HK-2 (cell line): ENCODE measurements at regions not wholly inside any gene's neighbourhood (a gene's known extent, or its start where the extent isn't known, plus 50 kb on each side); places are given as distances from the start of the nearest gene placed in this dataset.
"Not testable (repeated sequence)": the region's sequence is repeated elsewhere in the genome, so short reads cannot be mapped to it uniquely, and the experiment has no call there.

Experiments used
- DNase-seq: peaks from one replicate; pipeline ENCODE4 v3.0.0-alpha.2; 2018; ENCODE audit not compliant: unreplicated experiment

GRCh38 chr5:121090822-121091221 lies 626.7 kb downstream of the PRR16 start:
- DNase-seq, result no peak

DNA sequence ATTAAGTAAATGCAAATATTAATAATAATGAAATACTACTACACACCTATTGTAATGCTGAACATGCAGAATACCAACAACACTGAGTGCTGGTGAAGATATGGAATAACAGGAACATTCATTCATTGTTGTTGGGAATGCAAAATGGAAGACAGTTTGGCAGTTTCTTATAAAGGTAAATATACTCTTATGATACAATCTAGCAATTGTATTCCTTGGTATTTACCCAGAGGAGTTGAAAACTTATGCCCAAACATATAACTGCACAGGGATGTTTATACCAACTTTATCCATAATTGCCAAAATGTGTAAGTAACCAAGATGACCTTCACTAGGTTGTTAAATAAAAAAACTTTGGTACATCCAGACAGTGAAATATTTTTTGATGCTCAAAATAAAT lies 636.8 kb downstream of the PRR16 start:
- no peak for DNase-seq

DNA sequence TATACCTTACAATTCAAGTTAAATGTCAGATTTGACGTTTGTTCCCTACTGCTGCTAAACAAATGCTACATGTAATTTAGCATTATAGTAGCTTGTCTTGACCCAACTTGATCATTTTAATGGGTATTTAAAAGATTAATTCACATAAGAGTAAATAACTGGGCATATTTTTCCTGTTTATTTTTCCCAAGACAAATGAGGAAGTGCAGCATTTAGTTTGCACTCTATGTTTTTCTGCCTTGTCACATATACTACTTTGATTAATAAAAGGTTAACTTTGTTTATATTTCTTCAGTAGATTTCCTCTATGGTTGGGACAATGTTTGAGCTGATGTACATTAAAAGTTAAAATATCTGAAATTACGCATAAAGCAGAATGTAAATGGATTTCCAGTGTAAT lies 641.8 kb downstream of the PRR16 start:
- no peak for DNase-seq

DNA sequence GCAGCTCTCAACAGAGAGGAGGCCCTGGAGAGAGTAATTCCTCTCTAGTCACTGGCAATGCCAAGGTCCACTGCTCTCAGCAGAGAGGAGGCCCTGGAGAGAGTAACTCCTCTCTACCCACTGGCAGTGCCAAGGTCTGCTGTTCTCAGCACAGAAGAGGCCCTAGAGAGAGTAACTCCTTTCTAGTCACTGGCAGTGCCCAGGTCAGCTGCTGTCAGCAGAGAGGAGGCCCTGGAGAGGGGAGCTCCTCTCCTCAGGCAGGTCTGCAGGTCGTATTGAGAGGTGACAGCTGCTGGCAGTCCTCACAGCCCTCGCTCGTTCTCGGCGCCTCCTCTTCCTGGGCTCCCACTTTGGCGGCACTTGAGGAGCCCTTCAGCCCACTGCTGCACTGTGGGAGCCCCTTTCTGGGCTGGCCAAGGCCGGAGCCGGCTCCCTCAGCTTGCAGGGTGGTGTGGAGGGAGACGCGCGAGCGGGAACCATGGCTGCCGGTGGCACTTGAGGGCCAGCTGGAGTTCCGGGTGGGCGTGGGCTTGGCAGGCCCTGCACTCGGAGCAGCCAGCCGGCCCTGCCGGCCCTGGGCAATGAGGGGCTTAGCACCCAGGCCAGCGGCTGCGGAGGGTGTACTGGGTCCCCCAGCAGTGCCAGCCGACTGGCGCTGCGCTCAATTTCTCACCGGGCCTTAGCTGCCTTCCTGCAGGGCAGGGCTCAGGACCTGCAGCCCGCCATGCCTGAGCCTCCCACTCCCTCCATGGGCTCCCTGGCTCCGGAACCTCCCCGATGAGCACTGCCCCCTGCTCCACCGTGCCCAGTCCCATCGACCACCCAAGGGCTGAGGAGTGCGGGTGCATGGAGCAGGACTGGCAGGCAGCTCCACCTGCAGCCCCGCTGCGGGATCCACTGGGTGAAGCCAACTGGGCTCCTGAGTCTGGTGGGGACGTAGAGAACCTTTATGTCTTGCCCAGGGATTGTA lies 642.9 kb downstream of the PRR16 start:
- DNase-seq, result not testable (repeated sequence)

- no peak for DNase-seq
Measured at GRCh38 chr5:121108725-121109124, 644.6 kb downstream of the PRR16 start.

- DNase-seq, result no peak
Measured at GRCh38 chr5:121109817-121110216, 645.7 kb downstream of the PRR16 start.

GRCh38 chr5:121121786-121122185 lies 657.7 kb downstream of the PRR16 start:
- no peak for DNase-seq

DNA sequence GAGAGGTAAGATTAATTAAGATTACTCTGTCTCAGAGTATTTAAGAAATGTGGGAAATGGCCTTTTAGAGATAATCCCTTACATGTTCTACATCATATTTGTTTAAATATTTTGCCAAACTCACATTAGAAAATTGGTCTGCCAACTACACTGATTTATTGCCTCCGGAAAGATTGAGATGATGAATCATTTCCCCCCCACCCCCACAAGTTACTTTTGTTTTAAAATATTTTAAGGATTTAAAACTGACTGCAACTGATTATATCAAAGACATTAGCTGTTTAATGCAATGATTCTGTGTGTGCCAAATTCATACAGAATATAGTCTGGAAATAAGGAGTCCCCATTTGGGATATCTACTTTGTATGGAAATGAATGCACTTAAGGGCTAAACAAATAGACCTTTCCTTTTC lies 674.4 kb downstream of the PRR16 start:
- DNase-seq, result no peak

DNA sequence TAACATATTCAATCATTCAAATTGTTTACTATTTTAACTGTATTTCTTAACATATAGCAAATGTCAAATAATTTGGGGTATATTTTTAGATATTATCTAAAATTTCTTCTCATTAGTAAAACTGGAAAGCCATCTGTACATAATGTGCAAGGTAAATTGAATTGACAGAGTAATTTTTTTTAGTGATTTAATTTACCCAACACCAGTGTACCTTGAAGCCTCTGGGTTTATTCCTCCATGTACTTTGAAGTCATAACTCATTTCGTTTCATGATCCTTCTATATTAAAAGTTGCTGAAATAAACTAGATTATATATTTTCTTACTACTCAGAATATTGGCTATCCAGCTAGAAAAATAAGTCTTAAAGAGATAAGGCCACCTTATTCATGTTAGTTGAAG lies 674.9 kb downstream of the PRR16 start:
- DNase-seq, result no peak

- DNase-seq, result no peak
Measured at GRCh38 chr5:121144764-121145163, 680.7 kb downstream of the PRR16 start.

DNA sequence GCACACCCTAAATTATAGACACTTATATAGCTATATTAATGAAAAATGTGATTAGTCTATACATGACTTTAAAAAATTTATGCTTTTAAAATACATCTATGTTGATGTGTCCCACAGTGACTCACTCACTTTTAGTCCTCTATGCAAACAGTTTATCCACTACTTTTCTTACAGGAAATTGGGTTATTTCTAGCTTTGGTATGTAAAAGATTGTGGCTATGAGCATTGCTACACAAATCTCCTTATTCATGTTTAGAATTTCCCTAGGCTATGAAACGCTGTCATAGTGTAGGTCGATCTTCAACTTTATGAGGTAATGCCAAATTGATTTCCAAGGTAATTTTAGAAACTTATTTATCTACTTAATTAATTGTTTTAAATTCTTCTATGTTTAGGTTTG lies 687.4 kb downstream of the PRR16 start:
- no peak for DNase-seq

DNA sequence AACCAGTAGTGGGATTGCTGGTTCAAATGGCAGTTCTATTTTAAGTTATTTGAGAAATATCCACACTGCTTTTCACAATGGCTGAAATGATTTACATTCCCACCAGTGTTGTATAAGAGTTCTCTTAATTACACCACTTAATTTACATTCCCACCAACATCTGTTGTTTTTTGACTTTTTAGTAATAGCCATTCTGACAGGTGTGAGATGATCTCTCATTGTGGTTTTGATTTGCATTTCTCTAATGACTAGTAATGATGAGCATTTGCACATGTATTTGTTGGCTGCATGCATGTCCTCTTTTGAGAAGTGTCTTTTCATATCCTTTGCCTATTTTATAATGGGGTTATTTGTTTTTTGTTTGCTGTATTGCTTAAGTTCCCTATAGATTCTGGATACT lies 688.3 kb downstream of the PRR16 start:
- DNase-seq, result no peak

DNA sequence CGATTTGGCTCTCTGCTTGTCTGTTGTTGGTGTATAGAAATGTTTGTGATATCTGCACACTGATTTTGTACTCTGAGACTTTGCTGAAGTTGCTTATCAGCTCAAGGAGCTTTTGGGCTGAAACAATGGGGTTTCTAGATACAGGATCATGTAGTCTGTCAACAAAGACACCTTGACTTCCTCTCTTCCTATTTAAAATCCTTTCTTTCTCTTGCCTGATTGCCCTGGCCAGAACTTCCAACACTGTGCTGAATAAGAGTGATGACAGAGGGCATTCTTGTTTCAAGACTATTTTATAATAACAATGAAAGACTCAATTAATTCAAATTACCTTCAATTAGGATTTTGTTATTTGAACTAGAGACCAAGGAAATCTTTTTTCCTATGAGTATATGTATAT lies 692.5 kb downstream of the PRR16 start:
- DNase-seq, result no peak

DNA sequence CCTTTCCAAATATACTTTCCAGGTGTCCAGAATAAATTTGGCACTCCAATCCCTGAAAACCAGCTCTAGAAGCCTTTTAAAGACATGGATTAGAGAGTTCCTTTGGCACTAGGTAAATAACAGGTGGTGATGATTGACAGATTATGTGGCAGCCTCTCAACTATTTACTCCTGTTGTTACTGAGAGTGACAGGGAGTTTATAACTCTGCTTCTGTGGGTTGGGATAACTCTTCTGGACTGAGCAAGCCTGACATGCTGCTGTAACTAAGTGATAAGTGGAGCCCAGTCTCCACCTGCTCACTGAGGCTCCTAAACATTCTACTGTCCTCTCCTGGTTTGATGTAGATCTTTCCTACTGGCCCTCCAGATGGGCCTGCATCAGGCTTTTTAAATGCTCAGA lies 693.2 kb upstream of the FTMT start:
- no peak for DNase-seq

GRCh38 chr5:121160591-121160990 lies 691.1 kb upstream of the FTMT start:
- DNase-seq, result no peak

GRCh38 chr5:121164632-121165031 lies 687.0 kb upstream of the FTMT start:
- DNase-seq, result no peak

- no peak for DNase-seq
Measured at GRCh38 chr5:121171361-121171760, 680.3 kb upstream of the FTMT start.

DNA sequence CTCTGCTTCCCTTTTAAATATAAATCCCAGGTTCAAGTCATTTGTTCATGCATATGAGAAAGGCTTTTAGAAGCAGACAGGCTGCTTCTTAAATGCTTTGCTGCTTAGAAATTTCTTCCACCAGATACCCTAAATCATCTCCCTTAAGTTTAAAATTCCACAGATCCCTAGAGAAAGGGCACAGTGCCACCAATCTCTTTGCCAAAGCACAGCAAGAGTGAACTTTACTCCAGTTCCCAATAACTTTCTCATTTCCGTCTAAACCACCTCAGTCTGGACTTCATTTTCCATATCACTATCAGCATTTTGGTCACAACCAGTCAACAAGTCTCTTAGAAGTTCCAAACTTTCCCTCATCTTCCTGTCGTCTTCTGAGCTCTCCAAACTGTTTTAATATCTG lies 679.8 kb upstream of the FTMT start:
- no peak for DNase-seq

- DNase-seq, result no peak
Measured at GRCh38 chr5:121174351-121174750, 677.3 kb upstream of the FTMT start.

GRCh38 chr5:121175986-121176385 lies 675.7 kb upstream of the FTMT start:
- DNase-seq, result no peak

- no peak for DNase-seq
Measured at GRCh38 chr5:121182788-121183490, 668.7 kb upstream of the FTMT start.

GRCh38 chr5:121188849-121189248 lies 662.8 kb upstream of the FTMT start:
- no peak for DNase-seq
